ENCODE measurements at regions not wholly inside any gene's neighbourhood (a gene's known extent, or its start where the extent isn't known, plus 50 kb on each side); places are given as distances from the start of the nearest gene placed in this dataset.
A peak's percentile ranks its signal among the peaks of the same experiment; 100 is the strongest.

DNA sequence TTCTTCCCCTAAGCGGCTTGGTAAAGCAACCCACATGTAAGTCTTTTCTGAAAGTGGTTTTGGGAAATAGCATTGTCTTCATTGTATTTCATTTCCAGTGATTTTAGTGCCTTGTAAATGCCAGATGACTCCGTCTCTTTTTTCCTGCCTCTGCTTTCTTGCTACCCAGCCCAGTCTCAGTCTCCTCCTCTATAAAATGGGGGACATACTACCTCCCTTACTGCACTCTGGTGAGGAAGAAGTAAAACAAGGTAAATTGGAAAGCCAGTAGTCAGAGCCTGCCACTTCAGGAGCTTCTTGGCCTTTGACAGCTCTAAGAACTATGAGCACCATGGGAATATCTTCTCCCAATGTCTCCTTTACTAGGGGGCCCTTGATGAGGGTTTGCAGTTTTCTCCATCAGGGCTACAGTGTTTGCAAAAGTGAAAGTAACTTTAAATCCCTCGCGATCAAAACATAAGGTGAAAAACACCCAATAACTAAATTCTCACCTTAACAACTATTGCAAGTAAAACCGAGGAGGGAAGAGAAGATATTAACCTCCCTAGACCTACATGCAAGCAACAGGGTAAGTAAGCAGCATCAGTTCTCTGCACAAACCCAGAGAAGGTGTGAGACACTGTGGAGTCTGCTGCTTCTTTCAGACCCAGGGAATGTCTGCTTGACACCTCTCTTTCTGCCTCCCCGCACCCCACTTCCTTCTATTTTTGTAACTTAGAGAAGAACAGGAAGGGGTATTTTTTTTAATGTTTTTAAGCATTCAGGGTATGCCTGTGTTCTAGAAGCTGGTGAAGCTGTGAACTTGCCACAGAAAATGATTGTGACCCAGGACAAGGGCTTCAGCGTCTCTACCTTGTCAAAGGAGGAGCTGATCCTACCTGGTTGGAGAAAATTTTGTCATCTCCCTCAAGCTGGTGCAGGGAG, 159.1 kb upstream of the EOMES start:
- peaks cover 46% of the 10 kb centered on the region for H3K4me1 Mint-ChIP-seq
- POLR2A ChIA-PET = interaction anchor here (0.7 to 1.8 kb wide), 5 partner anchors 9 to 467 kb away, joined by 3 to 6 read pairs (median 5); partner anchors contain the start of genes AZI2 and ZCWPW2

DNA sequence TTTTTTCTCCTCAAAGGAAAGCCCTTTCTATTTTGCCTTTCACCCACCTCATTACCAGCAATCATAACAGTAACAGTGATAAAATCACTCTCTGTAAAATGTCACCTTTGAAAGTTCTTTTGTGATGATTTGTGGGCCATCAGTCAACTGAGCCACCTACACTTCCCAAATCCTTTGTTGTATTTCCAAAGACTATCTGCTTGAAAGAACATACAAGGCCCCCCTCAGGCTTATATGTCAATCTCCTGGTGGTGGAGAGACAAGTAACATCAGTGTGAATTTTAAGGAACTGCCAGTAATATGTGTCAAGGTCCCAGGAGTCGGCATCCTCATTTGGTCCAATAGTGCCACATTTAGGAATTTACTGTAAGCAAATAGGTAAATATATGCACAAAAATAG, 161.1 kb upstream of the EOMES start:
- Mint-ChIP-seq H3K27ac (no peak overlapping the region), H3K36me3 (ENCODE audit: low read depth) (no peaks in the 10 kb centered on the region)
- POLR2A ChIA-PET = no interaction called here

More for the DNA sequence above, 159.1 kb upstream of the EOMES start:
- CTCF ChIA-PET = interaction anchor here (0.7 to 1.1 kb wide), 2 partner anchors 160 to 454 kb away, joined by 3 to 4 read pairs; partner anchors contain the start of gene EOMES
- H3K27me3 Mint-ChIP-seq = no peaks in the 10 kb centered on the region
- no peaks in the 10 kb centered on the region for H3K9me3 Mint-ChIP-seq
- H3K27ac Mint-ChIP-seq = peak overlapping the region; percentile 82
- peak overlapping the region; percentile 70 for H3K4me3 Mint-ChIP-seq
- no peaks in the 10 kb centered on the region for H3K36me3 Mint-ChIP-seq (ENCODE audit: low read depth)
- DNase-seq = peak; percentile 52

DNA sequence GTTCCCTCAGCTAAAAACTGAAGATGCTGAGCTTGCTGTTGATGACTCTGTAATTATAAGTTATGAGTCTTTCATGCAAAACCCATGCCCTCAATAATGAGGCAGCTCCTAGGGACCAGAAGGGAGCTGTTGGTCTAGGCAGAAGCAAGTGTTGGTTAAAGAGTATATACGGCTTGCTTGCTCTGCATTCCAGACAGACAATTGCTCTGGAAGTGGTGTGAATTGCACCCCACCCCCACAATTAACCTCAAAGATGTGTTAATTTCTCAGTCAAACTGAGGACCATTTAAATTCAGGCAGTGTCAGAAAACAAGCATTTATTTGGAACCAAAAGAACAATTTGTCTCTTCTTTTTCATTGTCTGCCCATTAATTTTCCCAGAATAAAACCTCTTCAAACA, 163.5 kb upstream of the EOMES start:
- ChIA-PET POLR2A (interaction anchor here (1.5 kb wide), 1 partner anchor 24 kb away, joined by 4 read pairs; no protein-coding TSS in a partner anchor), CTCF (interaction anchor here (1.0 kb wide), 1 partner anchor 174 kb away, joined by 3 read pairs; no protein-coding TSS in a partner anchor)
- H3K9me3 Mint-ChIP-seq = no peaks in the 10 kb centered on the region
- no peak overlapping the region for H3K4me3 Mint-ChIP-seq
- no peaks in the 10 kb centered on the region for H3K36me3 Mint-ChIP-seq (ENCODE audit: low read depth)
- DNase-seq = no peak
- H3K27me3 Mint-ChIP-seq = peaks cover 4% of the 10 kb centered on the region
- peaks cover 21% of the 10 kb centered on the region for H3K4me1 Mint-ChIP-seq
- H3K27ac Mint-ChIP-seq = no peak overlapping the region

More for the DNA sequence above, 161.1 kb upstream of the EOMES start:
- Mint-ChIP-seq H3K4me3 (no peak overlapping the region), H3K4me1 (peaks cover 33% of the 10 kb centered on the region), H3K9me3 (no peaks in the 10 kb centered on the region), H3K27me3 (no peaks in the 10 kb centered on the region)
- DNase-seq = no peak
- CTCF ChIA-PET = no interaction called here

DNA sequence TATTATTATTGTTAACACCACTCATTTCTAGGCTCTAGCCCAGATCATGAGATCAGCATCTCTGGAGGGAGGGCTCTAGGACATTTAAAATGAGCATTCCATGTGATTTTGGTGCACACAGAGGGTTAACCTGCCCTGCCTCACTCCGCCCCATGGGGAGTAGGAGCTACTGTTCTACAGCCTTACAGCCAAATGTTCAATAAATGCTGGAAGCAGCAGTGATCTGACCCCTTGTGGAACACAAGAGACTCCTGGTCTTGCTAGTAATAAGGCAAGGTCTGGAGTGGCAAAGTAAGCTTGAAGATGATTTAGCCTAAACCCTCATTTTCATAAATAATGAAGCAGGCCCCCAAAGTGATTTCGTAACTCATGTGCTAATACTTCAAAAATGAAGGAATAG, 166.4 kb upstream of the EOMES start:
- no peak for DNase-seq
- Mint-ChIP-seq H3K36me3 (ENCODE audit: low read depth) (peaks cover 2% of the 10 kb centered on the region), H3K4me3 (no peak overlapping the region), H3K9me3 (no peaks in the 10 kb centered on the region), H3K27ac (no peak overlapping the region), H3K27me3 (peaks cover 9% of the 10 kb centered on the region), H3K4me1 (no peaks in the 10 kb centered on the region)
- CTCF ChIA-PET = interaction anchor here (0.5 kb wide), 1 partner anchor 352 kb away, joined by 5 read pairs; no protein-coding TSS in a partner anchor
- POLR2A ChIA-PET = no interaction called here

DNA sequence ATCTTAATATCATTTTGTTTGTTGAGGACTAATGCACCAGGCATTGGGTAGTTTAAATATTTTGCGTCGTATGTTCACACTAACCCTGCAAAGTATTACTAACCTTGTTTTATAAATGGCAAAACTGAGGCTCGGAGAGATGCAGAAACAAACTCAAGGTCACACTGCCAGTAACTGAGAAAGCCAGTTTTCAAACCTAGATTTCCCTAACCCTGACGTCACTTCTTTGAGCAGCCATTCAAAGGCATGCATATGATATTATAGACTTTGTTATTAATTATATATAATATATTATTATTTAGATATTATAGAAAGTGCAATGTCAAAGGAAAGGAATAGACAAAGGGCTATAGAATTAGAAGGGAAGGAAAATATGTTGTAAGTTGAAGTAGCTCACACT, 167.6 kb upstream of the EOMES start:
- no peaks in the 10 kb centered on the region for H3K4me1 Mint-ChIP-seq
- H3K36me3 Mint-ChIP-seq (ENCODE audit: low read depth) = peaks cover 2% of the 10 kb centered on the region
- H3K9me3 Mint-ChIP-seq = peaks cover 2% of the 10 kb centered on the region
- POLR2A ChIA-PET = no interaction called here
- H3K27me3 Mint-ChIP-seq = peaks cover 13% of the 10 kb centered on the region
- no peak overlapping the region for H3K4me3 Mint-ChIP-seq
- CTCF ChIA-PET = interaction anchor here (1.6 kb wide), 1 partner anchor 168 kb away, joined by 3 read pairs; no protein-coding TSS in a partner anchor
- no peak for DNase-seq
- H3K27ac Mint-ChIP-seq = no peak overlapping the region

DNA sequence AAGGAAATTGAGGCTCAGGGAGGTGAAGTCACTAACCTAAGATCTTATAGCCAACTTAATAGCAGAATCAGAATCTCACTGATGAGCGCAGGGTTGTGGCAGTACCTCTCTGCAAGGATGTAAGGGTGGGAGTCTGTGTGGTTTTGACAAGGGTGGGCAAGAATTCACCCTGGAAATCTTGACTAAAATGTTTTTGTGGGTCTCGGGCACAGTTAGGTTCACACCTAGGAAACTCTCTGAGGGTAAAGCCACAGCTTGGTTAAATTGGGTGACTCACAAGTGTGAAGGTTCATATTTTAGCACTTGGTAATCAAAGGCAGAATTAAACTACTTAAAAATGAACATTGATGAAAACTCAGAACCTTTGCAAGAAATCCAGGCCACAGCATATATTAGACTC, 178.2 kb upstream of the EOMES start:
- Mint-ChIP-seq H3K27ac (peak overlapping the region; percentile 22), H3K36me3 (ENCODE audit: low read depth) (peaks cover 7% of the 10 kb centered on the region), H3K27me3 (no peaks in the 10 kb centered on the region), H3K4me1 (peaks cover 30% of the 10 kb centered on the region), H3K4me3 (no peak overlapping the region), H3K9me3 (peaks cover 3% of the 10 kb centered on the region)
- DNase-seq = peak; percentile 29
- ChIA-PET CTCF (no interaction called here), POLR2A (no interaction called here)

DNA sequence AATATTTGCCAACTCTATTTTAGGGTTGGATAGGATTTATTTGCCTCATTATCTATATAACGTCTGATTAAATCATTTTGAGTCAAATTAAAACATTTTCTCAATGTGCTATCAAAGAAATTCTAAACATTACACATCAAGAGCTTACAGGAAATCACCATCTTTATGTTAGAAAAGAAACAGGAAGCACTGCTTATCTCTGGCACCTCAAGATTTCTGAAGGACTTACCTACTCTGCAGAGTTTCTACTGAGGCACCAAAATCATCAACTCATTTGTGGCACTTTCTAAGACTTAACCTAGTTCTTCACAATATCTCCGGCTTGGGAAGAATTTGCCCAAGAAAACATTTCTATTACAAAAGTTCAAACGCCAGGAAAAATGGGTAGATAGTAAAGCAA, 181.3 kb upstream of the EOMES start:
- Mint-ChIP-seq H3K9me3 (peaks cover 2% of the 10 kb centered on the region), H3K36me3 (ENCODE audit: low read depth) (peaks cover 7% of the 10 kb centered on the region), H3K4me1 (peaks cover 33% of the 10 kb centered on the region), H3K4me3 (no peak overlapping the region), H3K27me3 (no peaks in the 10 kb centered on the region), H3K27ac (peak overlapping the region; percentile 71)
- no peak for DNase-seq
- ChIA-PET POLR2A (interaction anchor here (0.7 kb wide), 1 partner anchor 42 kb away, joined by 3 read pairs; no protein-coding TSS in a partner anchor), CTCF (no interaction called here)

DNA sequence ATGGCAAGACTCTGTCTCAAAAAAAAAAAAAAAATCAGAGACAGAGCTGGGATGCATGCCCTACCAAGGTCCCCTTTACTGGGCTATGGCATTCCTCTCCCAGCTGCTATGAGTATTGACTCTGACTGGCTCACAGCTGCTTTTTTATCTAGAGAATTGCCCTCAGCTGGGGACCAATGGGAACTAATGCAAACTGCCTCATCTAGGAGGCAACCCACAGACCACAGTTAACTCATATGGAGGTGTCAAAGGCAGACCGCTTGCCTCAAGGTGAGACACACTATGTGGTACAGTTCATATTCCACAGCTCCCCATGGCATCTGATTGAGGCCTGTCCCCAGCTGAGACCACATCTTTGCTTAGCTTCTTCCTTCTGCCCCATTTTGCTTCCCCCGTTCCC, 183.5 kb upstream of the EOMES start:
- Mint-ChIP-seq H3K4me1 (peaks cover 24% of the 10 kb centered on the region), H3K9me3 (peaks cover 2% of the 10 kb centered on the region), H3K36me3 (ENCODE audit: low read depth) (peaks cover 4% of the 10 kb centered on the region), H3K27me3 (no peaks in the 10 kb centered on the region), H3K27ac (no peak overlapping the region), H3K4me3 (no peak overlapping the region)
- CTCF ChIA-PET = interaction anchor here (1.2 to 1.5 kb wide), 2 partner anchors 184 to 422 kb away, joined by 3 to 6 read pairs; partner anchors contain the start of gene EOMES
- DNase-seq = peak; percentile 47
- POLR2A ChIA-PET = interaction anchor here (0.6 to 1.3 kb wide), 4 partner anchors 24 to 56 kb away, joined by 3 to 6 read pairs (median 4); no protein-coding TSS in a partner anchor

DNA sequence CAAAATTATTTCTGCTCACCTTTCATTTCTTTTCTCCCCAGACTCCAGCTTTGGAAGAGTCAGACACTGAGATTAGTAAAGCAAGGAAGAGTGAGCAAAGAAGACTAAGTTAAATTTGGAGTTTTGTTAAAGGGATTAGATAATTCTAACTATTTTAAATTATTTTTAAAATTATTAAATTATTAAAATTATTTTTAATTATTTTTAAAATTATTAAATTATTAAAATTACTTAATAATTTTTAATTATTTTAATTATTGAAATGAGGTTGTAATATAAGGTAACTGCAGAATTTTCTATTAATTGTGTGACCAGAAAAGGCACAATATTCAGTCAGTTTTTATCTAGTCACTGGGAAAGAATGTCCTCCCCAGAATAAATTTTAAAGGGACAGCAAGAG, 185.0 kb upstream of the EOMES start:
- H3K4me3 Mint-ChIP-seq = no peak overlapping the region
- H3K27ac Mint-ChIP-seq = no peak overlapping the region
- CTCF ChIA-PET = no interaction called here

DNA sequence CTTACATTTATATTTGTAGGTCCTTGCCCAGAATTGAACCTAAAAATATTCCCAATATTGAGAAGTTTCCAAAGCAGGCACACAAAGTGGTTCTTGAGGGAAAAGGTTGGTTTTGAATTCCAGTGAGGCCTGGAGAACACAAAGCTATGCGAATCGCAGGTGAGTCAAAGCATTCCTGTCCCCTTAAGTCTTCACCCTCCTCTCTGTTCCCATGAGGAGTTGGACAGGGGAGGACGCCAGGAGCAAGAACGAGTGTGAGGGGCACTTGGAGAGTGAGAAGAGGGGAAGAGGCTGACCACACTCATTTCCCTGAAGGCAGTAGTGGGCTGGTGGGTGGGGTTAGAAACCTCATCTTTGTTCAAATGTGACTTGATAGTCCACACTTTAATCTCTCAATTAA, 185.8 kb upstream of the EOMES start:
- CTCF ChIA-PET = no interaction called here
- H3K9me3 Mint-ChIP-seq = no peaks in the 10 kb centered on the region
- no peak overlapping the region for H3K4me3 Mint-ChIP-seq
- peaks cover 4% of the 10 kb centered on the region for H3K36me3 Mint-ChIP-seq (ENCODE audit: low read depth)
- no peak for DNase-seq
- peaks cover 16% of the 10 kb centered on the region for H3K4me1 Mint-ChIP-seq
- POLR2A ChIA-PET = no interaction called here
- no peaks in the 10 kb centered on the region for H3K27me3 Mint-ChIP-seq
- no peak overlapping the region for H3K27ac Mint-ChIP-seq

More for the DNA sequence above, 185.0 kb upstream of the EOMES start:
- H3K27me3 Mint-ChIP-seq = no peaks in the 10 kb centered on the region
- peaks cover 19% of the 10 kb centered on the region for H3K4me1 Mint-ChIP-seq
- DNase-seq = no peak
- H3K9me3 Mint-ChIP-seq = no peaks in the 10 kb centered on the region
- POLR2A ChIA-PET = no interaction called here
- peaks cover 4% of the 10 kb centered on the region for H3K36me3 Mint-ChIP-seq (ENCODE audit: low read depth)

DNA sequence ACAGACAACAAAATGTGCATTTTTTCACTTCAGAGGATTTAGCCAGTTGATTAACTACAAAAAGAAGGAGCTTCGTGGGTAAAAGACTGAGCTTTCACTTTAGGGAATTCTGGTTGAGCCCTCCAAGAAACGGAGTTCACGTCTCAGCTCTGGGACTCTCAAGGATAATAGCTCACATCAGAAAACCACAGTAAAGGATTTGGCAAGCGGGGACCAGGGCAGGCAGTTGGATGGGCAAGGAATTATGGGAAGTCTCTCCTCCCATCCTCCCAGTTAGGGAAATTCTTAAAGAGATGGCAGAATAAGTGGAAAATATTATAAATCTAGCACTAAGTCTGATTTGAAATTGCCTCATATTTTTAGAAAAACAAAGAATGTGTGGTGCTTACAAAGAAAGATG, 188.3 kb upstream of the EOMES start:
- ChIA-PET CTCF (no interaction called here), POLR2A (no interaction called here)
- Mint-ChIP-seq H3K27me3 (no peaks in the 10 kb centered on the region), H3K4me3 (no peak overlapping the region), H3K9me3 (no peaks in the 10 kb centered on the region), H3K4me1 (peaks cover 3% of the 10 kb centered on the region), H3K27ac (no peak overlapping the region), H3K36me3 (ENCODE audit: low read depth) (no peaks in the 10 kb centered on the region)
- DNase-seq = no peak

DNA sequence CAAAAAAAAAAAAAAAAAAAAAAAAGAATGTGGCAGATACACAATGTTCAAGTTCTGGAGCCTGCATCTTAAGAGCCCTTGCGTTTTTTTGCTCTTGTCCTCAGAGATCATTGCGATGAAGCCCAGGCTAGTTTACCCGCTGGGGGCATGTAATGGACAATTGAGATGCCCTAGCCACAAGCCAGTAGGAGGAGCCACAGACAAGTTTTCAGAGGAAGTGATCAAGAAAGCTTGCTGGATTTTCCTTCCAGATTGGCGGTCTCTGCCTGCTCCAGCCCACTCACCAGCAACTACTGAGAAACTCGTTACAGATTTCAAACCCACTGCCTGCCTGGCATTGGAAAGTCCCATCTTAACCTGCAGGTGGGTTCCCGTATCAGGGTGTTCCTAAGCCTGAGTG, 192.1 kb upstream of the EOMES start:
- Mint-ChIP-seq H3K4me1 (no peaks in the 10 kb centered on the region), H3K4me3 (no peak overlapping the region), H3K27ac (no peak overlapping the region), H3K27me3 (no peaks in the 10 kb centered on the region), H3K36me3 (ENCODE audit: low read depth) (no peaks in the 10 kb centered on the region), H3K9me3 (no peaks in the 10 kb centered on the region)
- CTCF ChIA-PET = no interaction called here
- POLR2A ChIA-PET = no interaction called here
- DNase-seq = no peak

DNA sequence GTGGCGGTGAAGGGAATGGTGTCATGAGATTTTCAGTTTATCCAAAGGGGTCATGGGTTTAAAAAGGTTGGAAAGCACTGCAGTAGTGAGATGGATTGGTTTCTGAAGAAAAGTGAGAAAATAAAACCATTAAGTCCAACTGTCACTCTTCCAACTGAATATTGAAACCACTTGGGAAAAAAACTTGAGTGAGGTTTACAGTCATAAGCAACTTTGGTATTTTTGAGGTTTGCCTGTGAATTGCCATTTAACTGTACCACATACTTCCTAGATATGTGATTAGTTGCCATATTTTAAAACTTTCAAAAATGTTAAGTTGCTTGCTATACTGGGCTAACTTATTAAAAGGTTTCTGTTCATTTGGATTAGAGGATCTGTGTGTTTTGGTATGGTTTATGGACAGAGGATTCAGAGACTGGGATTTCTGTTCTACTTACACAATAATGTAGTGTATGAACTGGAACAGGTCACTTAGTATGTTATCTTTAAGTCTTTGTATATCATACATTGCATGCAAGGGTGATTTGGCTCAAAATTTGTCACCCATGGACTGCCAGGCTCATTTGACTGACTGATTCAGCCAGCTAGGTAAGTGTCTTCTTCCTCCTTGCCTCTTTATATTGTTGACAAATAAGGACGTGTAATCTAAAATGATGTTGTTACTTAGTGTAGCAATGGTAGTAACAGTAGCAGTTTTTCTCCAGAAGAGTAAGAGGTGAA, 201.4 kb upstream of the EOMES start:
- Mint-ChIP-seq H3K4me3 (no peak overlapping the region), H3K4me1 (peaks cover 19% of the 10 kb centered on the region), H3K27ac (no peak overlapping the region), H3K36me3 (ENCODE audit: low read depth) (no peaks in the 10 kb centered on the region), H3K9me3 (no peaks in the 10 kb centered on the region), H3K27me3 (no peaks in the 10 kb centered on the region)
- CTCF ChIA-PET = interaction anchor here (0.6 kb wide), 1 partner anchor 458 kb away, joined by 4 read pairs; no protein-coding TSS in a partner anchor
- POLR2A ChIA-PET = no interaction called here
- no peak for DNase-seq
